ENCODE measurements at regions not wholly inside any gene's neighbourhood (a gene's known extent, or its start where the extent isn't known, plus 50 kb on each side); places are given as distances from the start of the nearest gene placed in this dataset.

DNA sequence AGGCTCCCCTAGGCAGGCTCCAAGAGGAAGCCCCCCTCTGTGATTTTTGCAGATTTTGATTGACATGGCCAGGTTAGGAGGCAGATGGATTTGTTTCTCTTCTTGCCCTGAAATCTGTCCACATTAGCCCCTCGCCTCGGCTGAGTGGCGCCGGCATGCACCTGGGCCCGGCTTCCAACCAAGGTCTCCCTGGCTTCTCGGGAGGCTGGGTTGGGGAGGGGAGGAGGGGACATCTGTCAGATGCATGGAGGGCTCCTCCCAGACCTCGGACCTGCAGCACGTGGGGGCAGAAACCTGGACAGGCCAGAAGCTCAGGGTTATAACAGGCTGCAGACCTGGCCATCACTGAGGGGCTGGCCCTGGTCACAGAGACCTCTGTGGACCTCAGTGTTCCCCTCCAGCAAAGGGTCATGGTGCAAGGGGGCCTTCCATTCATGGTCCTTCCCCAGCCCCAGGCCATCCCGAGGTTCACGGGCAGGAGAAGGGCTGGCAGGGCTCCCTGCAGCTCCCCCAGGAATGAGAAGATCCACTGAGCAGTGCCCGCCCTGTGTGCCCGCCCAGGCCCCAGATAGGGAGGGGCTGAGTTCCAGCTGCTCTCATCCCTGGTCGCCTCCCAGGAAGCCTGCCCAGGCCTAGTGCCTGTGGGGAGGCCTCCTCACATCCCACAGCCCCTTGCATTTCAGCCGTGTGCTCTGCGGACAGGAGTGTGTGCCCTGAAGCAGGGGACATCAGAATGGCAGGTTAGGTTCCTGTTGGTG lies 747.8 kb downstream of the BRD1 start:
- ATAC-seq (ENCODE audit: low FRiP score) (no peak), DNase-seq (ENCODE audit: low spot score) (no peak)
- TF ChIP-seq, protein P1, sequence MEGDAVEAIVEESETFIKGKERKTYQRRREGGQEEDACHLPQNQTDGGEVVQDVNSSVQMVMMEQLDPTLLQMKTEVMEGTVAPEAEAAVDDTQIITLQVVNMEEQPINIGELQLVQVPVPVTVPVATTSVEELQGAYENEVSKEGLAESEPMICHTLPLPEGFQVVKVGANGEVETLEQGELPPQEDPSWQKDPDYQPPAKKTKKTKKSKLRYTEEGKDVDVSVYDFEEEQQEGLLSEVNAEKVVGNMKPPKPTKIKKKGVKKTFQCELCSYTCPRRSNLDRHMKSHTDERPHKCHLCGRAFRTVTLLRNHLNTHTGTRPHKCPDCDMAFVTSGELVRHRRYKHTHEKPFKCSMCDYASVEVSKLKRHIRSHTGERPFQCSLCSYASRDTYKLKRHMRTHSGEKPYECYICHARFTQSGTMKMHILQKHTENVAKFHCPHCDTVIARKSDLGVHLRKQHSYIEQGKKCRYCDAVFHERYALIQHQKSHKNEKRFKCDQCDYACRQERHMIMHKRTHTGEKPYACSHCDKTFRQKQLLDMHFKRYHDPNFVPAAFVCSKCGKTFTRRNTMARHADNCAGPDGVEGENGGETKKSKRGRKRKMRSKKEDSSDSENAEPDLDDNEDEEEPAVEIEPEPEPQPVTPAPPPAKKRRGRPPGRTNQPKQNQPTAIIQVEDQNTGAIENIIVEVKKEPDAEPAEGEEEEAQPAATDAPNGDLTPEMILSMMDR (IDR thresholded peaks at IDR 0.05) = no peak

GRCh38 chr22:49079027-49079725 lies 748.5 kb downstream of the BRD1 start:
- TF ChIP-seq, protein P1 (IDR thresholded peaks at IDR 0.05) = no peak
- no peak for ATAC-seq (ENCODE audit: low FRiP score)
- DNase-seq (ENCODE audit: low spot score) = no peak

DNA sequence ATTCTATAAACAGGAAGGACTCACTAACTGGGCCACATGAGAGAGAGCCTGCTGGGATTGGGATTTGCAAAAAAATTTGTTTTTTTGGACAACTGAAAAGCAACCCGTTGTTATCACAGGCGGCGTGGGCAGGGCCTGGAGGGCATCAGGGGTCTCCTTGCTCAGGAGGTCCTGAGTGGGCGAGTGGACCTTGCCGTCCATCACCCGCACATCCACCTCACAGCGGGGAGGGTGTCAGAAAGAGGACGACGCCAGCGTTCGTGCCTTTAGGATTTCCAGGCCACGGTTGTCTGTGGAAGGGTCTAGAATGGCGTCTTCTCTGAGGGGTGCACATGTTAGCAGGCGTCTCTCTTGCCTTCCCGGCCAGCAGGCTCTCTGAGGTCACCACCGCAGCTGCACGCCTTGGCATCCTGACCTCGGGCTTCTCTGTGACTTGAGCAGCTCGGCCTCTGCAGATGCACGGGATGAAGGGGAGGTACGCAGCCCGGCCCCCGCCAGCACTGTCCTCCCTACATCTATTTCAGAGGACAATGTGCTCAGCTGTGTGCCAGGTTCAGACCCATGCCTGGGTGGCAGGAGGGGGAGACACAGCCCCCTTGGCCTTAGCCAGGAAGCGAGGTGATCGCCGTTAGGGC lies 749.5 kb downstream of the BRD1 start:
- ATAC-seq (ENCODE audit: low FRiP score) (no peak), DNase-seq (ENCODE audit: low spot score) (no peak)
- TF ChIP-seq, protein P1 (IDR thresholded peaks at IDR 0.05) = no peak

- TF ChIP-seq, protein P1 (IDR thresholded peaks at IDR 0.05) = no peak
- no peak for ATAC-seq (ENCODE audit: low FRiP score)
- no peak for DNase-seq (ENCODE audit: low spot score)
Observed at GRCh38 chr22:49077586-49077985, 750.1 kb downstream of the BRD1 start.

- TF ChIP-seq, protein P1 (IDR thresholded peaks at IDR 0.05) = no peak
- DNase-seq (ENCODE audit: low spot score) = no peak
- ATAC-seq (ENCODE audit: low FRiP score) = no peak
Observed at GRCh38 chr22:49077036-49077393, 750.7 kb downstream of the BRD1 start.

- TF ChIP-seq, protein P1 (IDR thresholded peaks at IDR 0.05) = no peak
- no peak for ATAC-seq (ENCODE audit: low FRiP score)
- no peak for DNase-seq (ENCODE audit: low spot score)
Observed at GRCh38 chr22:49076300-49077035, 751.2 kb downstream of the BRD1 start.

All from omental fat pad (tissue), 3 donors.